Mucosa of rectum (tissue), 2 donors: ENCODE measurements at regions not wholly inside any gene's neighbourhood (a gene's known extent, or its start where the extent isn't known, plus 50 kb on each side); places are given as distances from the start of the nearest gene placed in this dataset.

Experiments
- H3K27ac ChIP-seq, 2 donors: one replicate each; pipeline ENCODE4 v1.7.0; 2013; ENCODE audit warnings: inconsistent platforms in 2 of 2, low read depth in 2 of 2, low read length in 2 of 2
- H3K27me3 ChIP-seq, 2 donors: one replicate each; pipeline ENCODE4 v1.7.0; 2013; ENCODE audit warnings: low read length in 2 of 2; ENCODE audit not compliant: control insufficient read depth in 2 of 2, insufficient read depth in 2 of 2
- H3K36me3 ChIP-seq, 2 donors: one replicate each; pipeline ENCODE4 v1.7.0; 2013; ENCODE audit warnings: low read length in 2 of 2; ENCODE audit not compliant: control insufficient read depth in 2 of 2, insufficient read depth in 2 of 2
- H3K4me1 ChIP-seq, 2 donors: one replicate each; pipeline ENCODE4 v1.7.0; 2013; ENCODE audit warnings: low read length in 2 of 2, mild to moderate bottlenecking in 1 of 2; ENCODE audit not compliant: control insufficient read depth in 2 of 2, insufficient read depth in 2 of 2
- H3K4me3 ChIP-seq, 2 donors: one replicate each; pipeline ENCODE4 v1.7.0; 2013; ENCODE audit warnings: low read length in 2 of 2
- H3K9ac ChIP-seq, 2 donors: one replicate each; pipeline ENCODE4 v1.7.0; 2013; ENCODE audit warnings: low read length in 2 of 2, low read depth in 1 of 2, mild to moderate bottlenecking in 1 of 2
- H3K9me3 ChIP-seq, 2 donors: one replicate each; pipeline ENCODE4 v1.7.0; 2013; ENCODE audit warnings: low read length in 2 of 2; ENCODE audit not compliant: control insufficient read depth in 2 of 2
- donor health status: healthy.
- donor health status: Normal muscosa, but diverticular disease.

GRCh38 chr13:106986033-106986484, 418.1 kb upstream of the ARGLU1 start:
- H3K27ac ChIP-seq, result no peak overlapping the region
- H3K4me3 ChIP-seq, result no peak overlapping the region
- no peak overlapping the region for H3K9ac ChIP-seq
- H3K27me3 ChIP-seq, result no peaks in the 10 kb centered on the region
- H3K9me3 ChIP-seq, result no peaks in the 10 kb centered on the region
- no peaks in the 10 kb centered on the region for H3K4me1 ChIP-seq
- no peaks in the 10 kb centered on the region for H3K36me3 ChIP-seq

GRCh38 chr13:106985481-106985880, 417.5 kb upstream of the ARGLU1 start:
- H3K4me1 ChIP-seq, result no peaks in the 10 kb centered on the region
- no peaks in the 10 kb centered on the region for H3K36me3 ChIP-seq
- no peak overlapping the region for H3K9ac ChIP-seq
- H3K9me3 ChIP-seq, result no peaks in the 10 kb centered on the region
- no peak overlapping the region for H3K4me3 ChIP-seq
- no peak overlapping the region for H3K27ac ChIP-seq
- no peaks in the 10 kb centered on the region for H3K27me3 ChIP-seq

- Histone ChIP-seq H3K36me3 (no peaks in the 10 kb centered on the region), H3K9ac (no peak overlapping the region), H3K9me3 (no peaks in the 10 kb centered on the region), H3K27me3 (no peaks in the 10 kb centered on the region), H3K27ac (no peak overlapping the region), H3K4me1 (no peaks in the 10 kb centered on the region), H3K4me3 (no peak overlapping the region)
Measured at GRCh38 chr13:106981051-106981450, 413.1 kb upstream of the ARGLU1 start.

GRCh38 chr13:106967391-106967790, 399.5 kb upstream of the ARGLU1 start:
- Histone ChIP-seq H3K9me3 (no peaks in the 10 kb centered on the region), H3K27ac (no peak overlapping the region), H3K4me3 (no peak overlapping the region), H3K36me3 (no peaks in the 10 kb centered on the region), H3K27me3 (no peaks in the 10 kb centered on the region), H3K4me1 (no peaks in the 10 kb centered on the region), H3K9ac (no peak overlapping the region)

- Histone ChIP-seq H3K9ac (no peak overlapping the region), H3K27me3 (no peaks in the 10 kb centered on the region), H3K9me3 (no peaks in the 10 kb centered on the region), H3K36me3 (no peaks in the 10 kb centered on the region), H3K4me1 (no peaks in the 10 kb centered on the region), H3K4me3 (no peak overlapping the region), H3K27ac (no peak overlapping the region)
Measured at GRCh38 chr13:106963151-106963550, 395.2 kb upstream of the ARGLU1 start.

GRCh38 chr13:106961651-106962050, 393.7 kb upstream of the ARGLU1 start:
- H3K4me3 ChIP-seq, result no peak overlapping the region
- no peaks in the 10 kb centered on the region for H3K4me1 ChIP-seq
- H3K27me3 ChIP-seq, result no peaks in the 10 kb centered on the region
- H3K36me3 ChIP-seq, result no peaks in the 10 kb centered on the region
- H3K9me3 ChIP-seq, result no peaks in the 10 kb centered on the region
- H3K27ac ChIP-seq, result no peak overlapping the region
- no peak overlapping the region for H3K9ac ChIP-seq

GRCh38 chr13:106961216-106961615, 393.3 kb upstream of the ARGLU1 start:
- H3K9me3 ChIP-seq, result no peaks in the 10 kb centered on the region
- no peak overlapping the region for H3K27ac ChIP-seq
- H3K36me3 ChIP-seq, result no peaks in the 10 kb centered on the region
- H3K27me3 ChIP-seq, result no peaks in the 10 kb centered on the region
- H3K4me1 ChIP-seq, result no peaks in the 10 kb centered on the region
- H3K9ac ChIP-seq, result no peak overlapping the region
- no peak overlapping the region for H3K4me3 ChIP-seq

- Histone ChIP-seq H3K9me3 (no peaks in the 10 kb centered on the region), H3K9ac (no peak overlapping the region), H3K27ac (no peak overlapping the region), H3K4me3 (no peak overlapping the region), H3K36me3 (no peaks in the 10 kb centered on the region), H3K4me1 (no peaks in the 10 kb centered on the region), H3K27me3 (no peaks in the 10 kb centered on the region)
Measured at GRCh38 chr13:106958621-106959048, 390.7 kb upstream of the ARGLU1 start.

GRCh38 chr13:106942563-106942962, 374.6 kb upstream of the ARGLU1 start:
- H3K36me3 ChIP-seq, result no peaks in the 10 kb centered on the region
- no peak overlapping the region for H3K27ac ChIP-seq
- no peak overlapping the region for H3K4me3 ChIP-seq
- no peaks in the 10 kb centered on the region for H3K27me3 ChIP-seq
- no peaks in the 10 kb centered on the region for H3K9me3 ChIP-seq
- H3K9ac ChIP-seq, result no peak overlapping the region
- H3K4me1 ChIP-seq, result no peaks in the 10 kb centered on the region

GRCh38 chr13:106941779-106942178, 373.8 kb upstream of the ARGLU1 start:
- Histone ChIP-seq H3K9ac (no peak overlapping the region), H3K36me3 (no peaks in the 10 kb centered on the region), H3K27ac (no peak overlapping the region), H3K9me3 (no peaks in the 10 kb centered on the region), H3K4me1 (no peaks in the 10 kb centered on the region), H3K4me3 (no peak overlapping the region), H3K27me3 (no peaks in the 10 kb centered on the region)

GRCh38 chr13:106927421-106927820, 359.5 kb upstream of the ARGLU1 start:
- H3K9ac ChIP-seq, result no peak overlapping the region
- no peaks in the 10 kb centered on the region for H3K36me3 ChIP-seq
- H3K4me1 ChIP-seq, result no peaks in the 10 kb centered on the region
- H3K27me3 ChIP-seq, result no peaks in the 10 kb centered on the region
- H3K9me3 ChIP-seq, result no peaks in the 10 kb centered on the region
- H3K27ac ChIP-seq, result no peak overlapping the region
- H3K4me3 ChIP-seq, result no peak overlapping the region
